SU-DHL-6 (cell line): ENCODE measurements at regions not wholly inside any gene's neighbourhood (a gene's known extent, or its start where the extent isn't known, plus 50 kb on each side); places are given as distances from the start of the nearest gene placed in this dataset.

ENCODE experiments used
- CTCF ChIP-seq: fragments of 200-600 bp; sonication (generic); IDR thresholded peaks from one replicate; pipeline ENCODE4 v1.5.1; 2017; ENCODE audit warnings: antibody characterized with exemption, mild to moderate bottlenecking, low read length, moderate library complexity; ENCODE audit not compliant: insufficient read depth, poor library complexity, severe bottlenecking
- EZH2phosphoT487 ChIP-seq: fragments of 200-600 bp; sonication (generic), shearing (Covaris generic); conservative IDR thresholded peaks from 2 replicates; pipeline ENCODE4 v1.6.1; 2018; ENCODE audit warnings: mild to moderate bottlenecking, antibody characterized with exemption, low read length, moderate library complexity, mixed read lengths

- TF ChIP-seq CTCF (no peak), EZH2phosphoT487 (no peak)
These were observed 776.7 kb downstream of the CDH11 start for GRCh38 chr16:64345142-64345541.
